Uterus (tissue), 3 donors: ENCODE measurements at regions not wholly inside any gene's neighbourhood (a gene's known extent, or its start where the extent isn't known, plus 50 kb on each side); places are given as distances from the start of the nearest gene placed in this dataset.

Source experiments
- DNase-seq, 2 donors: peaks; one replicate each; pipeline ENCODE4 v3.0.0-alpha.2; 2019 to 2020
- H3K27ac ChIP-seq, 2 donors: fragments of 200-600 bp; sonication (generic); 1 replicate in 1 of 2; 2 replicates in 1 of 2; pipeline ENCODE4 v1.5.1; 2016 to 2018
- H3K27me3 ChIP-seq, 2 donors: fragments of 200-600 bp; sonication (generic); one replicate each; pipeline ENCODE4 v1.5.1; 2018 to 2019; ENCODE audit warnings: control low read depth in 1 of 2
- H3K36me3 ChIP-seq, 2 donors: fragments of 200-600 bp; sonication (generic); one replicate each; pipeline ENCODE4 v1.5.1; 2019; ENCODE audit warnings: control low read depth in 1 of 2
- H3K4me1 ChIP-seq, 2 donors: fragments of 200-600 bp; sonication (generic); one replicate each; pipeline ENCODE4 v1.5.1; 2018 to 2019; ENCODE audit warnings: control low read depth in 1 of 2
- H3K4me3 ChIP-seq, 2 donors: fragments of 200-600 bp; sonication (generic); 1 replicate in 1 of 2; 2 replicates in 1 of 2; pipeline ENCODE4 v1.5.1; 2018 to 2019; ENCODE audit warnings: mild to moderate bottlenecking in 1 of 2
- H3K9me3 ChIP-seq, 2 donors: fragments of 200-600 bp; sonication (generic); one replicate each; pipeline ENCODE4 v1.5.1; 2019; ENCODE audit warnings: control low read depth in 1 of 2
- CTCF ChIP-seq, 4 experiments: fragments of 200-600 bp in 2 of 4; fragments of 450-650 bp in 2 of 4; sonication (generic) in 2 of 4; IDR thresholded peaks; one replicate each; pipeline ENCODE4 v1.5.1; 2016 to 2019; ENCODE audit warnings: antibody characterized with exemption in 4 of 4, mild to moderate bottlenecking in 2 of 4, moderate library complexity in 1 of 4
- POLR2A ChIP-seq, 2 donors: fragments of 450-650 bp; IDR thresholded peaks; one replicate each; pipeline ENCODE4 v1.6.1; 2016; ENCODE audit warnings: antibody characterized with exemption in 2 of 2, mild to moderate bottlenecking in 1 of 2, moderate library complexity in 1 of 2
- intact Hi-C: fragments of 100-400 bp; cut with DNase I; formaldehyde crosslinking; loops from one replicate; pipeline ENCODE4 v1.15.1; 2023; ENCODE audit warnings: low total_unique reads
- donor health status: DM: yes; HTN: yes; CAD: no.

- H3K9me3 ChIP-seq, result no peaks in the 10 kb centered on the region
- TF ChIP-seq CTCF (IDR thresholded peaks at IDR 0.05), result no peak
- no peak for TF ChIP-seq POLR2A (IDR thresholded peaks at IDR 0.05)
- peak overlapping the region in 1 of 2 donors; percentile 8 for H3K27ac ChIP-seq
- no peaks in the 10 kb centered on the region for H3K36me3 ChIP-seq
- intact Hi-C loops, result no loop called here
- no peak for DNase-seq
- H3K27me3 ChIP-seq, result no peaks in the 10 kb centered on the region
- peaks cover 0 to 3% of the 10 kb centered on the region in 2 donors for H3K4me1 ChIP-seq
- no peak overlapping the region for H3K4me3 ChIP-seq
These were observed 821.3 kb downstream of the USP25 start for GRCh38 chr21:16550917-16551741.

- DNase-seq, result no peak
- Histone ChIP-seq H3K36me3 (no peaks in the 10 kb centered on the region), H3K27me3 (no peaks in the 10 kb centered on the region), H3K9me3 (no peaks in the 10 kb centered on the region), H3K4me3 (no peak overlapping the region), H3K4me1 (peaks cover 0 to 3% of the 10 kb centered on the region in 2 donors), H3K27ac (no peak overlapping the region)
- no peak for TF ChIP-seq CTCF (IDR thresholded peaks at IDR 0.05)
- no peak for TF ChIP-seq POLR2A (IDR thresholded peaks at IDR 0.05)
- intact Hi-C loops, result no loop called here
These were observed 823.1 kb downstream of the USP25 start for GRCh38 chr21:16552880-16553279.

DNA sequence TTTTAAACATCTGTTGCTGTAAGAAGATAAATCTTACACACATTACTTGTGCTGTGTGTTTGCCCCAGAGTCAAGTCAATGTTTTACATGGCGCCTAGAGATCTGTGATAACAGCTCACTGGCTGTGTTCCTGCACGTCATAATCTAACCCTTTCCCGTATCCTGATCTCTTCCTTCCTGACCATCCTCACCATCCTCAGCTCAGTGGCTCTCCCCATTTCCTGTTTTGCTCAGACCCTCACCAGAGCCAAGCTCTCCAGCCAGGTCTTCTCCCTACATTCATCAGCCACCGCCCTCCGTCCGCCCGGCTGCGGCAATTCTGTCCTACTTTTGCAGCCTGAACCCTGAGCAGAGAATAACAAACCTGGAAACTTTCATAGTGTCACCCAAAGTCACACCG is 824.7 kb downstream of the USP25 start:
- no peaks in the 10 kb centered on the region for H3K4me1 ChIP-seq
- H3K9me3 ChIP-seq, result no peaks in the 10 kb centered on the region
- H3K4me3 ChIP-seq, result no peak overlapping the region
- no peak overlapping the region for H3K27ac ChIP-seq
- intact Hi-C loops, result no loop called here
- H3K27me3 ChIP-seq, result no peaks in the 10 kb centered on the region
- TF ChIP-seq POLR2A (IDR thresholded peaks at IDR 0.05), result no peak
- TF ChIP-seq CTCF (IDR thresholded peaks at IDR 0.05), result no peak
- no peak for DNase-seq
- no peaks in the 10 kb centered on the region for H3K36me3 ChIP-seq

GRCh38 chr21:16563116-16563515 is 833.3 kb downstream of the USP25 start:
- TF ChIP-seq CTCF (IDR thresholded peaks at IDR 0.05) (no peak), POLR2A (IDR thresholded peaks at IDR 0.05) (no peak)
- peaks cover 0 to 10% of the 10 kb centered on the region in 2 donors for H3K4me1 ChIP-seq
- intact Hi-C loops, result no loop called here
- H3K9me3 ChIP-seq, result no peaks in the 10 kb centered on the region
- H3K27ac ChIP-seq, result no peak overlapping the region
- DNase-seq, result no peak
- no peaks in the 10 kb centered on the region for H3K36me3 ChIP-seq
- no peak overlapping the region for H3K4me3 ChIP-seq
- no peaks in the 10 kb centered on the region for H3K27me3 ChIP-seq

DNA sequence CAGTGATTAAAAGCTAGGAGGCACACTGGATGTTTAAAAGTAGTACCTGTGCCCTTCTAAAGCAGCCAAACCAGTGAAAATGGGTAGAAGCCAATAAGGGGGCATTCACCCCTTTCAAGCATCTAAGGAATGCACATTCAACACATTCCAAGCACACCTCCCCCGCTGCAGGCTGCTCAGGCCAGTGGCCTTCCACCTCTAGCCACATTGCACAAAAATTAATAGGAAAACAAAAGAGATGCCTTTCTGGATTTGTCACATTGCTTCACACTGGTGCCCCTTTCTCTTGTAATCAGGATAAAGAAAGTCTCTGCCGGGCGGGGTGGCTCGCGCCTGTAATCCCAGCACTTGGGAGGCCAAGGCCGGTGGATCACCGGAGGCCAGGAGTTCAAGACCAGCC is 834.0 kb downstream of the USP25 start:
- DNase-seq, result no peak
- Histone ChIP-seq H3K4me1 (peaks cover 0 to 17% of the 10 kb centered on the region in 2 donors), H3K9me3 (no peaks in the 10 kb centered on the region), H3K4me3 (no peak overlapping the region), H3K27me3 (no peaks in the 10 kb centered on the region), H3K36me3 (no peaks in the 10 kb centered on the region), H3K27ac (peak overlapping the region in 1 of 2 donors; percentile 35)
- intact Hi-C loops, result no loop called here
- TF ChIP-seq POLR2A (IDR thresholded peaks at IDR 0.05), result no peak
- TF ChIP-seq CTCF (IDR thresholded peaks at IDR 0.05), result no peak
